Liver (tissue), 3 donors: ENCODE measurements at regions not wholly inside any gene's neighbourhood (a gene's known extent, or its start where the extent isn't known, plus 50 kb on each side); places are given as distances from the start of the nearest gene placed in this dataset.

Experiments
- EGR1 ChIP-seq, 2 donors: IDR thresholded peaks; 2 replicates each; pipeline ENCODE4 v1.6.1; 2016 to 2018; ENCODE audit warnings: antibody characterized with exemption in 2 of 2, low read depth in 2 of 2
- FOXA1 ChIP-seq: IDR thresholded peaks from 2 replicates; pipeline ENCODE4 v1.6.1; 2016; ENCODE audit warnings: antibody characterized with exemption
- GABPA ChIP-seq, 2 donors: IDR thresholded peaks in 1 of 2; conservative IDR thresholded peaks in 1 of 2; 2 replicates each; pipeline ENCODE4 v1.6.1; 2016; ENCODE audit warnings: antibody characterized with exemption in 2 of 2, mild to moderate bottlenecking in 1 of 2, moderate library complexity in 1 of 2
- HNF4G ChIP-seq: IDR thresholded peaks from 2 replicates; pipeline ENCODE4 v1.6.1; 2016; ENCODE audit warnings: antibody characterized with exemption
- JUND ChIP-seq, 2 donors: IDR thresholded peaks; 2 replicates each; pipeline ENCODE4 v1.6.1; 2016; ENCODE audit warnings: antibody characterized with exemption in 2 of 2
- RAD21 ChIP-seq, 2 donors: IDR thresholded peaks; 2 replicates each; pipeline ENCODE4 v1.6.1; 2016; ENCODE audit warnings: antibody characterized with exemption in 2 of 2, mild to moderate bottlenecking in 2 of 2
- RXRA ChIP-seq, 2 donors: IDR thresholded peaks; 2 replicates each; pipeline ENCODE4 v1.6.1; 2017 to 2018; ENCODE audit warnings: antibody characterized with exemption in 2 of 2, mild to moderate bottlenecking in 1 of 2
- TAF1 ChIP-seq: conservative IDR thresholded peaks from 2 replicates; pipeline ENCODE4 v1.6.1; 2016; ENCODE audit warnings: antibody characterized with exemption, mild to moderate bottlenecking
- YY1 ChIP-seq: IDR thresholded peaks from 2 replicates; pipeline ENCODE4 v1.6.1; 2016; ENCODE audit warnings: antibody characterized with exemption, mild to moderate bottlenecking
- TF ChIP-seq, protein P1 (sequence below): fragments of 150-350 bp; IDR thresholded peaks from 2 replicates; pipeline ENCODE4 v1.5.1; 2017; ENCODE audit warnings: improper control_type of control experiment, low read depth, low read length; ENCODE audit not compliant: missing input control
- TF ChIP-seq, protein P2 (sequence below): IDR thresholded peaks from 2 replicates; pipeline ENCODE4 v1.6.1; 2016; ENCODE audit warnings: antibody characterized with exemption
- donor health status: healthy.
- donor health status: healthy.

DNA sequence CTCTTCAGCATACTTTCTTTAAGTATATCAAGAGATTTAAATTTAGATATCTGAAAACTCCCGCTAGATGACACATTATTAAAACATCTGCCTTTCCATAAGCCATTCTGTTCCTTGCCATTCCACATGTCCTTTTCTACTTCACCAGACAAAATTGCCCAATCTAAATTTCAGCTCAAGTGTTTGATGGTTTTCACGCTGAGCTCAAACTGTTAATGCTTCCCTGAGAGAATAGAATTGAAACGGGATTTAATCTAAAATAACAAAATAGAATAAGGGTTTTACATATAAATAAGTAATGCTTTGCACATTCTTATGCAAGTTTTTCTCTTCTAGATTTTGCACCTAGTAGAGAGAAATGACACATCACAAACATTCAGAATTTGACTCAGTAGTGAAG, 764.5 kb upstream of the TENM3 start:
- TF ChIP-seq RAD21 (IDR thresholded peaks at IDR 0.05) (no peak), YY1 (no peak), EGR1 (IDR thresholded peaks at IDR 0.05; ENCODE audit: low read depth in 2 of 2) (no peak), JUND (IDR thresholded peaks at IDR 0.05) (no peak), FOXA1 (no peak), GABPA (IDR thresholded peaks at IDR 0.05 in 1 of 2, conservative IDR thresholded peaks at IDR 0.05 in 1 of 2) (no peak), HNF4G (no peak), TAF1 (no peak), RXRA (IDR thresholded peaks at IDR 0.05) (no peak)
- TF ChIP-seq, protein P1, sequence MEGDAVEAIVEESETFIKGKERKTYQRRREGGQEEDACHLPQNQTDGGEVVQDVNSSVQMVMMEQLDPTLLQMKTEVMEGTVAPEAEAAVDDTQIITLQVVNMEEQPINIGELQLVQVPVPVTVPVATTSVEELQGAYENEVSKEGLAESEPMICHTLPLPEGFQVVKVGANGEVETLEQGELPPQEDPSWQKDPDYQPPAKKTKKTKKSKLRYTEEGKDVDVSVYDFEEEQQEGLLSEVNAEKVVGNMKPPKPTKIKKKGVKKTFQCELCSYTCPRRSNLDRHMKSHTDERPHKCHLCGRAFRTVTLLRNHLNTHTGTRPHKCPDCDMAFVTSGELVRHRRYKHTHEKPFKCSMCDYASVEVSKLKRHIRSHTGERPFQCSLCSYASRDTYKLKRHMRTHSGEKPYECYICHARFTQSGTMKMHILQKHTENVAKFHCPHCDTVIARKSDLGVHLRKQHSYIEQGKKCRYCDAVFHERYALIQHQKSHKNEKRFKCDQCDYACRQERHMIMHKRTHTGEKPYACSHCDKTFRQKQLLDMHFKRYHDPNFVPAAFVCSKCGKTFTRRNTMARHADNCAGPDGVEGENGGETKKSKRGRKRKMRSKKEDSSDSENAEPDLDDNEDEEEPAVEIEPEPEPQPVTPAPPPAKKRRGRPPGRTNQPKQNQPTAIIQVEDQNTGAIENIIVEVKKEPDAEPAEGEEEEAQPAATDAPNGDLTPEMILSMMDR: no peak
- TF ChIP-seq, protein P2, sequence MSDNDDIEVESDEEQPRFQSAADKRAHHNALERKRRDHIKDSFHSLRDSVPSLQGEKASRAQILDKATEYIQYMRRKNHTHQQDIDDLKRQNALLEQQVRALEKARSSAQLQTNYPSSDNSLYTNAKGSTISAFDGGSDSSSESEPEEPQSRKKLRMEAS: no peak
